IPS-NIHi7 (cell line): ENCODE measurements at regions not wholly inside any gene's neighbourhood (a gene's known extent, or its start where the extent isn't known, plus 50 kb on each side); places are given as distances from the start of the nearest gene placed in this dataset.

Source experiments
- DNase-seq: peaks from one replicate; pipeline ENCODE4 v3.0.0; 2012; ENCODE audit warnings: mixed read lengths; ENCODE audit errors: extremely low spot score

DNA sequence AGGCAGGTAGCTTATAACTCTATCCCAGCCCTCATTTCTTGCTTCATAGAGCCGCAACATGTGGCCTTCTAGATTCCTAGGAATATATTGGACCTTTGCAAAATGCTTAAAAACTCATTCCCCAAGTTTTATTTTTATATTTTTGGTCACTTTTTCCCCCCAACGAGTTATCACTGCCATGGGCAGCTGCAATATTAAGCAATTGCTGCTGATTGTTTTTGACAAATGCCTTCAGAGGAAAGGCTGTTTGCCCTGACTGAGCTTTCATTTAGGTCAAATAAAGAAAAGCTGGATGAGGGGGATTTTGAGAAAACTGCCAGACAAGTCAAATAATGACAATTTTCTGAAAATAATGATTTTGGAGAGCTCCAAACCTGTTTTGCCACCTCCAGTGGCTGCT is 976.9 kb upstream of the MBL2 start:
- no peak for DNase-seq

DNA sequence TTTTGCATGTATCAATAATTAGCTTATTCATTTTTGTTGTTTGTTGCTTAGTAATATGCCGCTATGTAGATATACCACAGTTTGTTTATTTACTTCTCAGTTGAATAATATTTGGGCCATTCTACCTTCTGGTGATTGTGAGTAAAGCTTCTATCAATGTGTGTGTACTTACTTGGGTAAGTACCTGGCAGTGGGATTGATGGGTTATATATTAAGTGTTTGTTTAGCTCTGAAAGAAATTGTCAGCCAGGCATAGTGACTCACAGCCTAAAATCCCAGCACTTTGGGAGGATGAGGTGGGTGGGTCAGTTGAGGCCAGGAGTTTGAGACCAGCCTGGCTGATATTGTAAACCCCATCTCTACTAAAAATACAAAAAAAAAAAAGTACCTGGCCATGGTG is 975.7 kb upstream of the MBL2 start:
- no peak for DNase-seq

DNA sequence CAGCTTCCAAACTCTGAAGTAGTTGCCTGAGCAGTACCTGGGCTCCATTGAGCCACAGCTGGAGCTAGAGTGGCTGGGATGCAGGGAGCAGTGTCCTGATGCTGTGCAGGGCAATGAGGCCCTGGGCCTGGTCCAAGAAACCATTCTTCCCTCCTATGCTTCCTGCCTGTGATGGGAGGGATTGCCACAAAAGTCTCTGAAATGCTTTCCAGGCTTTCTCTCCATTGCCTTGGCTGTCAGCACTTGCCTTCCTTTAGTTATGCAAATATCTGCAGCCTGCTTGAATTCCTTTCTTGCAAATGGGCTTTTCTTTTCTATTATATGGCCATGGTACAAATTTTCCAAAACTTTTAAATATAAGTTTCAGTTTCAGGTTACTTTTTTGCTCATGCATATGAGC is 972.2 kb upstream of the MBL2 start:
- peak; percentile 10 for DNase-seq

DNA sequence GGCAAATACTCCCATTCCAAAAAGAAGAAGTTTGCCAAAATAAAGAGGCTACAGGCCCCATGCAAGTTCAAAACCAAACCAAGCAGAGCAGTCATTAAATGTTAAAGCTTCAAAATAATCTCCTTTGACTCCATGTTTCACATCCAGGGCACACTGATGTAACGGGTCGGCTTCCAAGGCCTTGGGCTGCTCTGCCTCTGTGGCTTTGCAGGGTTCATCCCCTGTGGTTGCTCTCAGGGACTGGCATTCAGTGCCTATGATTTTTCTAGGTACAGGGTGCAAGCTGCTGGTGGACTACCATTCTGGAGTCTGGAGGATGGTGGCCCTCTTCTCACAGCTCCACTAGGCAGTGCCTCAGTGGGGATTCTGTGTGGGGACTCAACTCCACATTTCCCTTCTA is 971.6 kb upstream of the MBL2 start:
- no peak for DNase-seq

DNA sequence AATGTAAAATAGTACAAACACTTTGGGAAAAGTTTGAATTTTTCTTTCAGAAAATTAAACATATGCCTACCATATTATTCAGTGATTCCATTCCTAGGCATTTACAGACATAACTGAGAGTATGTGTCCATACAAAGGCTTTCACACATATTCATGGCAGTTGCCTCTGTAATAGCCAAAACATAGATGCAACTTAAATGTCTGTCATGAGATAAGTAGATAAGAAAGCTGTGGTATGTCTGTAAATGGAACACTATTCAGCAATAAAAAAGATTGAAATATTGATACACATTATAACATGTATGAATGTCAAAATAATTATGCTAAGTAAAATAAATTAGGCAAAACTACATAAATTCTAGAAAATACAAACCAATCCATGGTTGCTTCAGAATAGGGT is 964.5 kb upstream of the MBL2 start:
- no peak for DNase-seq

DNA sequence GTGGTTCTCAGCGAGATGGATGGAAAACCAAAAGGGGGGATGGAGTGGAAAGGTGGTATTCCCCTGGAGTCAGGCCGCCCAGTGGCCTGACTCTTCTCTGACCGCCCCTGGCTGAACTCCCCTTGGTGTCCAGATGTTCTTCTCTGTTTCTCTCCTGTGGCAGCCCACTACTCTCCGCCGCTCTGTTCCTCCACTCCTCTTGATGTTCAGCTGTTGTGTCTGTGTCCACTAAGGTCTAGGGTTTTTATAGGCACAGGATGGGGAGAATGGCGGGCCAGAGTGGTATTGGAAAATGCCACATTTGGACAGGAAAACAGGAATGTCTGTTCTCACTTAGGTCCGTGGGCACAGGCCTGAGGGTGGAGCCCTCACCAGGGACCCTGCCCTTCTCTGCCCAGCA is 954.3 kb upstream of the MBL2 start:
- no peak for DNase-seq

GRCh38 chr10:53724581-53724980 is 952.0 kb upstream of the MBL2 start:
- no peak for DNase-seq

- no peak for DNase-seq
Measured at GRCh38 chr10:53719658-53720057, 947.1 kb upstream of the MBL2 start.

GRCh38 chr10:53716156-53716555 is 943.6 kb upstream of the MBL2 start:
- DNase-seq = no peak

- no peak for DNase-seq
Measured at GRCh38 chr10:53713431-53713830, 940.8 kb upstream of the MBL2 start.

DNA sequence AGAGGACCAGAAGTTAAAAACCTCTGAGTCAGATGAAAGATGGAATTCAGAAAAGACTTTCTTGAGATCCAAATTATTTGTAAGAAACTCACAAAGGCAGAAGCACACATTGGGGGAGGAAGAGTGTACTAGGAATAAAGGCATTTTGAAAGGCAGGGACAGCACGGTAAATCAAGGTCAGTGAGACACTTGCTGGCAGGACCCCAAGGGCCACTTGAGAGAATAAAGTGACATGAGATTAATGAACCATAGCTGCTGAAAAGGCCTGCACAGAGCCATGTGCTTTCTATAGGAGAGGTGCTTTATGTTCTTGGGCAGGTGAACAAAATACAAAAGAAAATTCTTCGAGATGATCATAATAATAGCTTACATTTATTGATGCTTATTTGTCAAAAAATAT is 929.9 kb upstream of the MBL2 start:
- no peak for DNase-seq

GRCh38 chr10:53701213-53701612 is 928.6 kb upstream of the MBL2 start:
- DNase-seq = no peak

- no peak for DNase-seq
Measured at GRCh38 chr10:53700278-53700677, 927.7 kb upstream of the MBL2 start.

DNA sequence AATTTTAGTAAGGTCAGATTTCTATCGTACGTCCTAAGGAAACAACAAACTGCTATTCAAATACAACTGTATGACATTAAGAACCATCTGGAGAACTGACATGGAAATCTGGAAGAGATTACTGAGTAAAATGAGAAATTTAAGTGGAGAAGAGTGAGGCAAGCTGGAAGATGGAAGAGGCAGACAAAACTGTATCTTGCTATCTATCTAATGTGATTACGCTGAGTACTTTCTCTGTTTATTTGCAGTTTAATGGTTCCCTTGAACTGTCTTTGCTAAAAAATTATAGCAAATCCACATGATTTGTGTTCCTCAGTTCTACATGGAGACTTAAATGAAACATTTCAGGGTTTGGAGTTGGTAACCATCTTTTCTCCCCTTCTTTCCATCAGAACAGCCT is 927.1 kb upstream of the MBL2 start:
- no peak for DNase-seq

DNA sequence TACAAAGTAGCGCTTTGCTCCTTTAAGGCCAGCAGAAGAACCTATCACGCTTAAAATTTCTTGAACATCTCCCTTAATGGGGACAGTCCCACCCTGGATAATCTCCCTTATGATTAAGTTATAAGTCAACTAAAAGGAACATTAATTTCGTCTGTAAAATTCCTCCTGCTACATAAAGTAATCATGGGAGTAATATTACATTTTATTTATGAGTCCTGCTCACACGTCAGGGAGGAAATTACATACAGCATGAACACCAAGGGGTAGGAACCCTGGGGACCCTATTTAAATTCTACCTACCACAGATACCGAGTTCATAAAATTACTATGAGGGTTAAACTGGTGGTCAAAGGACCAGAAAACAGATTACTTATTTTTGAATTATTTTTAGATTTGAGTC is 926.6 kb upstream of the MBL2 start:
- no peak for DNase-seq

DNA sequence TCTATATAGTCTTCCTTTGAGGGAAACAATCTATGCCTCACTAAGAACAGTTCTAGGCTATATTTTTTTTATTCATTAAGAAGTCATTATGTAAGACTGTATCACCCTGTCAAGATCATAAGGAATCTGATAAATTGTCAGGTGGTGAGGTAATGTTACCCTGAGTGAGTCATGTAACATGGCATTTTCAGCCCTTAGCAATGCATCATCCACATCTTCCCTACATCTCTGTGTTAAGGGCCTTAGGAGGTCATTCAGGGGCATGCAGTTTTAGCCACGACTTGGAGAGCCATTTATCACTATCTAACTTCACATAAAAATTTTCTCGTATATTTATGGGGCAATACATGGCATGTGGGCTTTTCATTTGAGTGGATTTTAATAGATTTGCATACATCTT is 924.5 kb upstream of the MBL2 start:
- peak; percentile 11 for DNase-seq

DNA sequence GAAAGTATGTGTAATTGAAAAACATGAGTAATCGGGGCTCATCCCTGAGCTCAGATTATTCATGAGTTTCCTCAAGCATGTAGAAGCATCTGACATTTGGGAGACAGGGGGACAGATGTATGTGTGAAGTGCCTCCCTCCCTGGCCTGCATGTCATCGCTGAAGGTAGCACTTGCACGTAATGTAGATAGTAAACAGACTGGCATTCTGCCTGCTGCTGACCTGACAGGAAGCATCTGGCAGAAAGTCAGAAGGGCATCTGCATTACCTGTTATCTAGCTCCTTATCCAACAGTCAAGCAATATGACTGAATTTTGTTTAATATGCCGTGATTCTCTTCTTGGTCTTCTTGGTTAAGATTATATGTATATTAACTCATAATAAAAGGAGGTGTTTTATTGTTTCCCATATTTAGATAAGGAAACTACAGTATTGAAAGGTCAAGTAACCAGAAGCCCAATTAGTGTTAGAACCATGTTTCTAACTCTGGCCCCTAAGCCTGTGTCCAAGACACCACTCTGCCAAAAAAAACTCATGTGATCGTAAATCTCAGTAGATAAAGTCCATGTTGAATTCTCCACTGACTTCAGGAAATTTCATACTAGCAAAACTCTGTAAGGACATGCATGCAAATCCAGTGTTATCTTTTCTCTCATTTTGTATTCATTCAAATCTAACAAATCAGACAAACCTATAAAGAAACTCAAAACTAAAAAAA is 918.1 kb upstream of the MBL2 start:
- DNase-seq = no peak

GRCh38 chr10:53687800-53688199 is 915.2 kb upstream of the MBL2 start:
- no peak for DNase-seq

GRCh38 chr10:53682885-53683284 is 910.3 kb upstream of the MBL2 start:
- DNase-seq = no peak

GRCh38 chr10:53682458-53682857 is 909.9 kb upstream of the MBL2 start:
- DNase-seq = no peak

GRCh38 chr10:53679666-53680065 is 907.1 kb upstream of the MBL2 start:
- no peak for DNase-seq

- DNase-seq = no peak
Measured at GRCh38 chr10:53675177-53675576, 902.6 kb upstream of the MBL2 start.

GRCh38 chr10:53667063-53667462 is 894.5 kb upstream of the MBL2 start:
- no peak for DNase-seq

- DNase-seq = no peak
Measured at GRCh38 chr10:53664282-53665019, 891.9 kb upstream of the MBL2 start.
